EH (cell line): ENCODE measurements at regions not wholly inside any gene's neighbourhood (a gene's known extent, or its start where the extent isn't known, plus 50 kb on each side); places are given as distances from the start of the nearest gene placed in this dataset.
"Not testable (repeated sequence)": the region's sequence is repeated elsewhere in the genome, so short reads cannot be mapped to it uniquely, and the experiment has no call there.

Source experiments
- DNase-seq: peaks from one replicate; pipeline ENCODE4 v3.0.0-alpha.2; 2015; ENCODE audit warnings: low read depth

GRCh38 chr21:28074676-28075075 is 918.0 kb downstream of the LTN1 start:
- peak; percentile 6 for DNase-seq

- DNase-seq = no peak
Measured at GRCh38 chr21:28072601-28073000, 920.1 kb downstream of the LTN1 start.

GRCh38 chr21:28069450-28069923 is 923.2 kb downstream of the LTN1 start:
- peak; percentile 64 for DNase-seq

GRCh38 chr21:28068455-28069358 is 924.0 kb downstream of the LTN1 start:
- no peak for DNase-seq

GRCh38 chr21:28066596-28067387 is 925.9 kb downstream of the LTN1 start:
- no peak for DNase-seq

- DNase-seq = peak; percentile 42
Measured at GRCh38 chr21:28066076-28066475, 926.6 kb downstream of the LTN1 start.

- DNase-seq = no peak
Measured at GRCh38 chr21:28063241-28064216, 929.1 kb downstream of the LTN1 start.

GRCh38 chr21:28052956-28053355 is 939.7 kb downstream of the LTN1 start:
- DNase-seq = peak; percentile 3

- peak; percentile 63 for DNase-seq
Measured at GRCh38 chr21:28051649-28052048, 941.0 kb downstream of the LTN1 start.

- not testable (repeated sequence) for DNase-seq
Measured at GRCh38 chr21:28035692-28036091, 957.0 kb downstream of the LTN1 start.

- DNase-seq = not testable (repeated sequence)
Measured at GRCh38 chr21:28034916-28035315, 957.8 kb downstream of the LTN1 start.

GRCh38 chr21:28034334-28034733 is 958.3 kb downstream of the LTN1 start:
- DNase-seq = not testable (repeated sequence)

GRCh38 chr21:28032652-28033051 is 960.0 kb downstream of the LTN1 start:
- not testable (repeated sequence) for DNase-seq

GRCh38 chr21:28031066-28031465 is 961.6 kb downstream of the LTN1 start:
- DNase-seq = not testable (repeated sequence)

- DNase-seq = peak; percentile 19
Measured at GRCh38 chr21:28025111-28025510, 967.6 kb downstream of the LTN1 start.

- DNase-seq = peak; percentile 6
Measured at GRCh38 chr21:28018741-28019669, 973.7 kb downstream of the LTN1 start.

- no peak for DNase-seq
Measured at GRCh38 chr21:28018213-28018612, 974.5 kb downstream of the LTN1 start.

GRCh38 chr21:28016571-28016970 is 976.1 kb downstream of the LTN1 start:
- DNase-seq = peak; percentile 15

GRCh38 chr21:28013123-28013522 is 979.6 kb downstream of the LTN1 start:
- DNase-seq = not testable (repeated sequence)

- DNase-seq = not testable (repeated sequence)
Measured at GRCh38 chr21:28011970-28012369, 980.7 kb downstream of the LTN1 start.
